Fibroblast of lung (primary cell): ENCODE measurements at regions not wholly inside any gene's neighbourhood (a gene's known extent, or its start where the extent isn't known, plus 50 kb on each side); places are given as distances from the start of the nearest gene placed in this dataset.

ENCODE experiments used
- DNase-seq, 2 donors: peaks; one replicate each; pipeline versions ENCODE4 v3.0.0 to v3.0.0-alpha.2; 2010; ENCODE audit warnings: low read depth in 2 of 2
- H2AFZ ChIP-seq: 2 replicates; pipeline ENCODE4 v1.5.1; 2012; ENCODE audit warnings: low read length, control low read depth, inconsistent platforms
- H3K27ac ChIP-seq: 2 replicates; pipeline ENCODE4 v1.5.1; 2011; ENCODE audit warnings: low read length, control low read depth; ENCODE audit not compliant: insufficient read depth
- H3K27me3 ChIP-seq: 2 replicates; pipeline ENCODE4 v1.5.1; 2011; ENCODE audit warnings: mild to moderate bottlenecking, low read length; ENCODE audit not compliant: control insufficient read depth, insufficient read depth
- H3K36me3 ChIP-seq: 2 replicates; pipeline ENCODE4 v1.5.1; 2011; ENCODE audit warnings: low read length; ENCODE audit not compliant: control insufficient read depth, insufficient read depth
- H3K4me1 ChIP-seq: 2 replicates; pipeline ENCODE4 v1.5.1; 2011; ENCODE audit warnings: low read length; ENCODE audit not compliant: control insufficient read depth, insufficient read depth; ENCODE audit errors: extremely low read depth
- H3K4me2 ChIP-seq: 2 replicates; pipeline ENCODE4 v1.5.1; 2011; ENCODE audit warnings: low read length, control low read depth; ENCODE audit not compliant: insufficient read depth; ENCODE audit errors: extremely low read depth
- H3K4me3 ChIP-seq, 4 experiments: fragments of 200-600 bp in 1 of 4; sonication (generic) in 1 of 4; replicated peaks in 1 of 4; 2 replicates each; pipeline ENCODE4 v1.5.1; 2011 to 2016; ENCODE audit warnings: low read length in 4 of 4, low read depth in 3 of 4, mild to moderate bottlenecking in 3 of 4, control low read depth in 2 of 4, inconsistent platforms in 1 of 4, mixed read lengths in 1 of 4; ENCODE audit not compliant: insufficient read depth in 1 of 4; ENCODE audit errors: control extremely low read depth in 1 of 4
- H3K79me2 ChIP-seq: 2 replicates; pipeline ENCODE4 v1.5.1; 2012; ENCODE audit warnings: mild to moderate bottlenecking, low read length, inconsistent platforms; ENCODE audit not compliant: control insufficient read depth, insufficient read depth
- H3K9ac ChIP-seq: 2 replicates; pipeline ENCODE4 v1.5.1; 2011; ENCODE audit warnings: mild to moderate bottlenecking, low read length, control low read depth; ENCODE audit not compliant: insufficient read depth
- H3K9me3 ChIP-seq: 2 replicates; pipeline ENCODE4 v1.5.1; 2012; ENCODE audit warnings: low read depth, low read length; ENCODE audit not compliant: control insufficient read depth, insufficient read depth
- H4K20me1 ChIP-seq: 2 replicates; pipeline ENCODE4 v1.5.1; 2011; ENCODE audit warnings: low read length; ENCODE audit not compliant: control insufficient read depth, insufficient read depth; ENCODE audit errors: extremely low read depth
- EZH2 ChIP-seq: IDR thresholded peaks from 2 replicates; pipeline ENCODE4 v1.5.1; 2012; ENCODE audit warnings: low read length, control low read depth, mild to moderate bottlenecking; ENCODE audit errors: missing control alignments
- TF ChIP-seq, protein P1 (sequence below), 2 donors: IDR thresholded peaks in 1 of 2; conservative IDR thresholded peaks in 1 of 2; 1 replicate in 1 of 2; 2 replicates in 1 of 2; pipeline ENCODE4 v1.5.1; 2011 to 2012; ENCODE audit warnings: low read length in 2 of 2, control low read depth in 1 of 2, inconsistent platforms in 1 of 2, low read depth in 1 of 2, mild to moderate bottlenecking in 1 of 2

DNA sequence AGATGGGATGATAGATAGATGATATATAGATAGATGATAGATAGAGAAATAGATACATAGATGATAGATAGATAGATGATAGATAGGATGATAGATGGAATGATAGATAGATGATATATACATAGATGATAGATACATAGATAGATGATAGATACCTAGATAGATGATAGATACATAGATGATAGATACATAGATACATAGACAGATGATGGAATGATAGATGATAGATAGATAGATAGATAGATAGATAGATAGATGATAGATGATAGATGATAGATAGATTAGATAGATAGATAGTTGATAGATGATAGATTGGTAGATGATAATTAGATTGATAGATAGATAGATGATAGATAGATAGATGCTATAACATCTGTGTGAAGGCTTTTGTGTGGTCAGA, 201.7 kb upstream of the RAB4A start:
- Histone ChIP-seq H3K9ac (no peak overlapping the region), H4K20me1 (no peaks in the 10 kb centered on the region), H2AFZ (no peak overlapping the region), H3K27ac (no peak overlapping the region), H3K4me1 (no peaks in the 10 kb centered on the region), H3K27me3 (no peaks in the 10 kb centered on the region), H3K4me2 (no peak overlapping the region), H3K36me3 (no peaks in the 10 kb centered on the region), H3K9me3 (no peaks in the 10 kb centered on the region), H3K79me2 (no peaks in the 10 kb centered on the region), H3K4me3 (no peak overlapping the region)
- DNase-seq, result no peak
- TF ChIP-seq, protein P1, sequence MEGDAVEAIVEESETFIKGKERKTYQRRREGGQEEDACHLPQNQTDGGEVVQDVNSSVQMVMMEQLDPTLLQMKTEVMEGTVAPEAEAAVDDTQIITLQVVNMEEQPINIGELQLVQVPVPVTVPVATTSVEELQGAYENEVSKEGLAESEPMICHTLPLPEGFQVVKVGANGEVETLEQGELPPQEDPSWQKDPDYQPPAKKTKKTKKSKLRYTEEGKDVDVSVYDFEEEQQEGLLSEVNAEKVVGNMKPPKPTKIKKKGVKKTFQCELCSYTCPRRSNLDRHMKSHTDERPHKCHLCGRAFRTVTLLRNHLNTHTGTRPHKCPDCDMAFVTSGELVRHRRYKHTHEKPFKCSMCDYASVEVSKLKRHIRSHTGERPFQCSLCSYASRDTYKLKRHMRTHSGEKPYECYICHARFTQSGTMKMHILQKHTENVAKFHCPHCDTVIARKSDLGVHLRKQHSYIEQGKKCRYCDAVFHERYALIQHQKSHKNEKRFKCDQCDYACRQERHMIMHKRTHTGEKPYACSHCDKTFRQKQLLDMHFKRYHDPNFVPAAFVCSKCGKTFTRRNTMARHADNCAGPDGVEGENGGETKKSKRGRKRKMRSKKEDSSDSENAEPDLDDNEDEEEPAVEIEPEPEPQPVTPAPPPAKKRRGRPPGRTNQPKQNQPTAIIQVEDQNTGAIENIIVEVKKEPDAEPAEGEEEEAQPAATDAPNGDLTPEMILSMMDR (conservative IDR thresholded peaks at IDR 0.05 in 1 of 2, IDR thresholded peaks at IDR 0.05 in 1 of 2; ENCODE audit: low read depth in 1 of 2, low read length in 2 of 2), result no peak
- TF ChIP-seq EZH2, result no peak

DNA sequence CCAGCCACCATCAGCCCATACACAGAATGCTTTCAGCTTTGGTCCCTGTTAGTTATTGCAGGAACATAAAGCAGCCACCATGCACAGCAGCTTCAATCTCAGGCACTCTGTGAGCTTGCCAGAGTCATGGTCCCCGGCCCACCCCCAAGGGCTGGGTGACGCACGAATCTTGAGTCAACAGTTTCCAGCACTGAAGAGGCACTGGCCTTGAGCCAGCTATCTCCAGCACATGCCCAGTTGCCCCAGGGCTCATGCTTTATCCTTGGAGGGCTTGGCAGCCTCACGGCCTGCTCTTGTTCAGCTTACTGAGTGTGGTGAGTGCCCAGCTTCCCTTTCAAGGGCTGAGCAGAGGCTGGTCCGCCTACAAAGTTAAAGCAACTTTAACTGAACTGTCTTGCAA, 200.7 kb upstream of the RAB4A start:
- Histone ChIP-seq H3K27me3 (no peaks in the 10 kb centered on the region), H3K9me3 (no peaks in the 10 kb centered on the region), H3K36me3 (no peaks in the 10 kb centered on the region), H3K27ac (no peak overlapping the region), H3K4me2 (no peak overlapping the region), H4K20me1 (no peaks in the 10 kb centered on the region), H3K9ac (no peak overlapping the region), H3K4me1 (no peaks in the 10 kb centered on the region), H2AFZ (no peak overlapping the region), H3K4me3 (no peak overlapping the region), H3K79me2 (no peaks in the 10 kb centered on the region)
- no peak for TF ChIP-seq EZH2
- TF ChIP-seq, protein P1 (conservative IDR thresholded peaks at IDR 0.05 in 1 of 2, IDR thresholded peaks at IDR 0.05 in 1 of 2; ENCODE audit: low read depth in 1 of 2, low read length in 2 of 2), result no peak
- DNase-seq, result peak; percentile 49 to 76

DNA sequence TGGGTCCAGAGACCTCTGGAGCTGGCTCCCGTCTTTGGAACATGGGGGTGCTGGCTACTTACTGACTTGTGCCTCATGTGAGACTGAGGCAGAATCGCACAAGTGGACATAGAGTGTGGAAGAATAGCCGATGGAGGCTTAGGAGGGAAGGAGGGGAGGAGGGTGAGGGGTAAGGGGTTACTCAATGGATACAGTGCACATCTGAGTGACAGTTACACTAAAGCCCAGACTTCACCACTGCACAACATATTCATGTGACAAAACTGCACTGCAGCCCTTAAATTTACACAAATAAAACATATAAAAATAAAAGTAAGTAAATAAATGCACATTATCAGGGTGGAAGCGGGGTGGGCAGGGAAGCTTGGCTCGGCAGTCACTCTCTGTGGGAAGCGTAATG, 197.7 kb upstream of the RAB4A start:
- Histone ChIP-seq H3K9me3 (no peaks in the 10 kb centered on the region), H3K27ac (no peak overlapping the region), H3K36me3 (no peaks in the 10 kb centered on the region), H3K4me2 (no peak overlapping the region), H2AFZ (no peak overlapping the region), H3K27me3 (no peaks in the 10 kb centered on the region), H4K20me1 (no peaks in the 10 kb centered on the region), H3K4me3 (no peak overlapping the region), H3K9ac (no peak overlapping the region), H3K4me1 (no peaks in the 10 kb centered on the region), H3K79me2 (no peaks in the 10 kb centered on the region)
- TF ChIP-seq EZH2, result no peak
- TF ChIP-seq, protein P1 (conservative IDR thresholded peaks at IDR 0.05 in 1 of 2, IDR thresholded peaks at IDR 0.05 in 1 of 2; ENCODE audit: low read depth in 1 of 2, low read length in 2 of 2), result no peak
- no peak for DNase-seq
